ENCODE measurements at regions not wholly inside any gene's neighbourhood (a gene's known extent, or its start where the extent isn't known, plus 50 kb on each side); places are given as distances from the start of the nearest gene placed in this dataset.

DNA sequence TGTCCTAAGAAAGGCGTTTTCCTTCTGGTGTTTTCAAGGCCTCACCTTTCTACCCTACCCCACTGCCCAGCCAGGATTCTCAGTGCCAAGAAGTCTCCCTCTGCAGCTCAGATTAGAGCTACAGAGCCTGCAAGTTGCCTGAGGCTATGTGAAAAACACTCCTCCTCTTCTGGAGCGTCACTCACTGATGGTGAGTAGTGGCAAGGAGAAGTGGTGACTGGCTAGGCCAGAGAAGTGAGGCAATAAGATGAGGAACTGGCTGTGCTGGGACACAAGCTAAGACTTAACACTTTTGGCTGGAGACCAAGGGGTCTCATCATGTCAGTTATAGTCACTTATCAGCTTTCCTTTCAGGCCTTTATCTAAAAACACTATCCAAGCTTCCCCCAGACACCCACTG lies 86.7 kb upstream of the PRKAR2B start:
- DNase-seq, result no peak

DNA sequence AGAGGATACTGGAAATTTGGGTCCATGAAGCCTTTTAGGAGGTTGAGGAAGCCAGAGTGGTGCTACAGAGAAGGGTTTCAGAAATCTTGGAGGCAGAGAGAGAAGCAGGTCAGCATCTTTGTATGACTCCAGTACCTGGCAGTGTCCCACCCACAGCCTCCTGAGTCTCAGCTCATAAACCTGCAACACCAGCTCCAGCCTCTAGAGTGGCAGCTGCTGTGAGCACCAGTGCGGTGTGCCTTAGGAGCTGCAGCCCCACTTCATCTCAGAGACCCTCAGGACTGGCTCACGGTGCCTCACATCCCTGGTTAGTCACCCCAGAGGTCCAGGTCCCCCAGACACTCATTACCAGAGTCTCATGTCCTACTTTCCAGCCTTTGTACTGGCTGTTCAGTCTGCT lies 84.8 kb upstream of the PRKAR2B start:
- peak; percentile 5 for DNase-seq

GRCh38 chr7:106962751-106963150 lies 81.8 kb upstream of the PRKAR2B start:
- DNase-seq, result no peak

- DNase-seq, result no peak
Measured at GRCh38 chr7:106964466-106964865, 80.0 kb upstream of the PRKAR2B start.

DNA sequence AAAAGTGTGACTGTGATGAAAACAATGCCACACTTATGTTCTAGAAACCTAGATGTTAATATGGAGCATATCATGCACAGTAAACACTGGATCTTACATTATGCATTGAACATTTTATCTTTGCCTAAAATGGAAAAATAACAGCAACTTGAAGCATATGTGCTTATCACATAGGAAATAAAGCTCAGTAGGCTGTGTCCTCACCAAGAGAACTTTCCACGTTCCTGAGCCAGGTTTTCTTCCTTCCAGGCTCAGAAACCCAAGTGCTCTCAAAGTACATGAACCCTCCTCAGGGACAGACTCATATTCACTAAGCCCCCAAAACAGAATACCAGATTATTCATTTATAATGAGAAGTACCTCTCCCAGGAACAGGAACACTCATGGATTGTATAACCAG lies 79.4 kb upstream of the PRKAR2B start:
- no peak for DNase-seq

GRCh38 chr7:106966121-106966520 lies 78.4 kb upstream of the PRKAR2B start:
- no peak for DNase-seq

- DNase-seq, result no peak
Measured at GRCh38 chr7:106968160-106968559, 76.3 kb upstream of the PRKAR2B start.

- DNase-seq, result no peak
Measured at GRCh38 chr7:106978425-106979420, 65.8 kb upstream of the PRKAR2B start.

- no peak for DNase-seq
Measured at GRCh38 chr7:106979551-106980357, 64.8 kb upstream of the PRKAR2B start.

DNA sequence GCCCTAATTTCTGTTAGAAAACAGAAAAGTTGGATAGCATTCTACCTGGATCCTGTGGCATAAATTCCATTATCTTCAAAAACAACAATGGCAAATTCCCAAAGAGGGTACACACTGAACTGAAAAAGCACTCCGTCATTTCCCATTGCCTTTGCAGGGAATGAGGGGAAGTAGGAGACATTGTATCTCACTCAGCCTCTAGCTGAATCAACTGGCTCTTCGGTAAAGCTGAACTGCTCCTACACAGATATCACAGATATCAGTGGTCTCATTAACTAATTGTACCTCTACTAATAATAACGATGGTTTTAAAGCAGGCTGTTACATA lies 64.2 kb upstream of the PRKAR2B start:
- no peak for DNase-seq

- no peak for DNase-seq
Measured at GRCh38 chr7:106982415-106982814, 62.1 kb upstream of the PRKAR2B start.

- DNase-seq, result no peak
Measured at GRCh38 chr7:106984034-106984433, 60.5 kb upstream of the PRKAR2B start.

DNA sequence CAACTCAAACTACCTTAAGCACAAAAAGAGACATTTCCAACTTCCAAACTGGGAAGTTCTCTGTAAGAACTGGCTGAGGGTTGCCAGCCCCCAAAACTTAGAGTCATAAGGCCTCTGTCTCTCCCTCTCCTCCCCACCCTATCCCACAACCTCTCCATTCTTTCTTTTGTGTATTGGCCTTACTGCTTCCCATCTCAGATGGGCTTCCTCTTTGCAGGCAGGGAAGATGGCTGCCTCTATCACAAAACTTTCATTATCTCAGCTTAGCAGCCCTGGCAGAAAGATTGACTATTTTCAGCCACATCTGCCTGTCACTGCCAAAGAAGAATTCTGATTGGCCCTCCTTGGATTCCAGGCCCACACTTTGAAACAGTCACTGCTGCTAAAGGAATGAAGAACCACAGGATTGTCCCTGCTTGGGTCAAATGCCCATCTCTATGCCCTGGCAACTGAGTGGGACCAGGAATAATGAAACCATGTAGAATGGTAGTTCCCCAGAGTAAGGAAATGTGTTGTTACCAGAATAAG lies 58.0 kb upstream of the PRKAR2B start:
- no peak for DNase-seq

DNA sequence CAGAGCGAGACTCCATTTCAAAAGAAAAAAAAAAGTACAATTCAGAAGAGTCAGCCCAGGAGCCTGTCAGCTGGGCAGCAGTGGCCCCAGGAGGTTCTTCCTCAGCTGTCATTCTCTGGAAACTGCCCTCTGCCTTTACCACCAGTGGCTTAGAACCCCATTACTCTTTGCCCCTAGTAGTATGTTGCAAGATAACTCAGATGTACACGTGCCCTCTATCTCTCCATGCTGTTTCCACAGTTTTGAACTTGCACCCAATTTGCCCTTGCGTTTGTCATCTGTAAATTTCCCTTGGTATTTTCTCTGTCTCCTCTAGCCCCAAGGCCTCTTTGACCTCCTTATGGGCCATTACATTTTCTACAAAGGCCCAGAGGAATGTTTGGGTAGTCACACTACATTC lies 56.7 kb upstream of the PRKAR2B start:
- DNase-seq, result no peak

- no peak for DNase-seq
Measured at GRCh38 chr7:106992511-106992910, 52.0 kb upstream of the PRKAR2B start.
